Esophagus muscularis mucosa (tissue), 4 donors: ENCODE measurements at regions not wholly inside any gene's neighbourhood (a gene's known extent, or its start where the extent isn't known, plus 50 kb on each side); places are given as distances from the start of the nearest gene placed in this dataset.

ENCODE experiments used
- DNase-seq: peaks from one replicate; pipeline ENCODE4 v3.0.0-alpha.2; 2017; ENCODE audit errors: extremely low spot score
- H3K27ac ChIP-seq, 4 donors: fragments of 200-600 bp; sonication (generic); replicated peaks in 1 of 4; 1 replicate in 3 of 4; 2 replicates in 1 of 4; pipeline ENCODE4 v1.5.1; 2016 to 2019; ENCODE audit warnings: mild to moderate bottlenecking in 1 of 4
- H3K27me3 ChIP-seq, 4 donors: fragments of 200-600 bp; sonication (generic); one replicate each; pipeline versions ENCODE4 v1.5.1 to v1.6.0; 2016 to 2019
- H3K36me3 ChIP-seq, 4 donors: fragments of 200-600 bp; sonication (generic); one replicate each; pipeline ENCODE4 v1.5.1; 2016 to 2019
- H3K4me1 ChIP-seq, 4 donors: fragments of 200-600 bp; sonication (generic); one replicate each; pipeline ENCODE4 v1.5.1; 2016 to 2019
- H3K4me3 ChIP-seq, 4 donors: fragments of 200-600 bp; sonication (generic); 1 replicate in 2 of 4; 2 replicates in 2 of 4; pipeline ENCODE4 v1.5.1; 2016 to 2019; ENCODE audit warnings: mild to moderate bottlenecking in 4 of 4, moderate library complexity in 1 of 4
- H3K9me3 ChIP-seq, 4 donors: fragments of 200-600 bp; sonication (generic); 1 replicate in 3 of 4; 2 replicates in 1 of 4; pipeline ENCODE4 v1.5.1; 2016 to 2019
- EP300 ChIP-seq: sonication (generic); formaldehyde crosslinking; IDR thresholded peaks from one replicate; pipeline ENCODE4 v1.6.1; 2017; ENCODE audit warnings: antibody characterized with exemption
- POLR2A ChIP-seq: fragments of 450-650 bp; IDR thresholded peaks from one replicate; pipeline ENCODE4 v1.6.1; 2017; ENCODE audit warnings: antibody characterized with exemption, moderate library complexity, mild to moderate bottlenecking, low read depth
- POLR2AphosphoS5 ChIP-seq, 2 donors: sonication (generic); formaldehyde crosslinking; IDR thresholded peaks; one replicate each; pipeline ENCODE4 v1.6.1; 2017; ENCODE audit warnings: antibody characterized with exemption in 2 of 2
- WGBS: methylation state at CpG from one replicate; pipeline ENCODE4 v1.1.5; 2018; 5-methylcytosine and 5-hydroxymethylcytosine counted together
- intact Hi-C: fragments of 100-400 bp; cut with DNase I; formaldehyde crosslinking; loops from one replicate; pipeline ENCODE4 v1.15.1; 2023
- TF ChIP-seq, protein P1 (sequence below), 3 experiments: fragments of 200-600 bp in 2 of 3; fragments of 450-650 bp in 1 of 3; sonication (generic) in 2 of 3; IDR thresholded peaks; one replicate each; pipeline ENCODE4 v1.5.1; 2017 to 2019; ENCODE audit warnings: antibody characterized with exemption in 3 of 3, mild to moderate bottlenecking in 2 of 3, moderate library complexity in 1 of 3

GRCh38 chr14:95811813-95812212, 64.8 kb upstream of the TUNAR start:
- DNase-seq, result peak; percentile 60
- Histone ChIP-seq H3K4me3 (no peak overlapping the region), H3K4me1 (no peaks in the 10 kb centered on the region), H3K36me3 (no peaks in the 10 kb centered on the region), H3K27ac (no peak overlapping the region), H3K27me3 (peaks cover 0 to 56% (median 0%) of the 10 kb centered on the region in 4 donors), H3K9me3 (peaks cover 0 to 15% (median 6%) of the 10 kb centered on the region in 4 donors)
- 86% methylated on average over 4 of the region's 4 CpGs for WGBS
- intact Hi-C loops, result no loop called here
- TF ChIP-seq, protein P1, sequence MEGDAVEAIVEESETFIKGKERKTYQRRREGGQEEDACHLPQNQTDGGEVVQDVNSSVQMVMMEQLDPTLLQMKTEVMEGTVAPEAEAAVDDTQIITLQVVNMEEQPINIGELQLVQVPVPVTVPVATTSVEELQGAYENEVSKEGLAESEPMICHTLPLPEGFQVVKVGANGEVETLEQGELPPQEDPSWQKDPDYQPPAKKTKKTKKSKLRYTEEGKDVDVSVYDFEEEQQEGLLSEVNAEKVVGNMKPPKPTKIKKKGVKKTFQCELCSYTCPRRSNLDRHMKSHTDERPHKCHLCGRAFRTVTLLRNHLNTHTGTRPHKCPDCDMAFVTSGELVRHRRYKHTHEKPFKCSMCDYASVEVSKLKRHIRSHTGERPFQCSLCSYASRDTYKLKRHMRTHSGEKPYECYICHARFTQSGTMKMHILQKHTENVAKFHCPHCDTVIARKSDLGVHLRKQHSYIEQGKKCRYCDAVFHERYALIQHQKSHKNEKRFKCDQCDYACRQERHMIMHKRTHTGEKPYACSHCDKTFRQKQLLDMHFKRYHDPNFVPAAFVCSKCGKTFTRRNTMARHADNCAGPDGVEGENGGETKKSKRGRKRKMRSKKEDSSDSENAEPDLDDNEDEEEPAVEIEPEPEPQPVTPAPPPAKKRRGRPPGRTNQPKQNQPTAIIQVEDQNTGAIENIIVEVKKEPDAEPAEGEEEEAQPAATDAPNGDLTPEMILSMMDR (IDR thresholded peaks at IDR 0.05), result no peak
- TF ChIP-seq POLR2A (no peak), POLR2AphosphoS5 (IDR thresholded peaks at IDR 0.05) (no peak), EP300 (no peak)

GRCh38 chr14:95808371-95808770, 68.3 kb upstream of the TUNAR start:
- Histone ChIP-seq H3K27me3 (peaks cover 0 to 22% (median 0%) of the 10 kb centered on the region in 4 donors), H3K4me3 (no peak overlapping the region), H3K27ac (no peak overlapping the region), H3K36me3 (no peaks in the 10 kb centered on the region), H3K9me3 (peaks cover 0 to 37% (median 20%) of the 10 kb centered on the region in 4 donors), H3K4me1 (no peaks in the 10 kb centered on the region)
- TF ChIP-seq, protein P1 (IDR thresholded peaks at IDR 0.05), result no peak
- TF ChIP-seq EP300 (no peak), POLR2A (no peak), POLR2AphosphoS5 (IDR thresholded peaks at IDR 0.05) (no peak)
- peak; percentile 62 for DNase-seq
- intact Hi-C loops, result no loop called here
- 100% methylated on average over 1 of the region's 1 CpG for WGBS

DNA sequence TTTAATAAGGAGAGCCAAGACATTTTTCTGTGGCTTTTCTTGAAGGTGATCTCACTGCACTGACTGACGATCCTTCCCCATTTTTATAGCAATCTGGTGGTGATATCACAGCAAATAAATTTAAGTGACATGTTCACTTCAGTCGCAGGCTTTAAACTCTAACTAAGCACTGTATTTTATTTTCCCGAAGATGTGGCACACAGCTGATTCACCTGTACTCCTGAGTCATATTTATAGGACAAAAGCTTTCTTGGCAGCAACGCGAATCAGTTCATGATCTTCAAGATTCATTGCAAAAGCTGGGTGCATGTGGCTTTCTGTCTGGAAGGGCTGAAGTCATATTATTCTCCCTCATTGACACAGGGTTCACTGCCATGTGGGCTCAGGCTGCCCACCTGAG, 79.8 kb upstream of the TUNAR start:
- H3K9me3 ChIP-seq, result no peaks in the 10 kb centered on the region
- no peak overlapping the region for H3K4me3 ChIP-seq
- DNase-seq, result no peak
- no peaks in the 10 kb centered on the region for H3K4me1 ChIP-seq
- H3K27ac ChIP-seq, result no peak overlapping the region
- no peaks in the 10 kb centered on the region for H3K36me3 ChIP-seq
- intact Hi-C loops, result no loop called here
- WGBS, result 69% methylated on average over 5 of the region's 5 CpGs
- TF ChIP-seq POLR2A, result no peak
- TF ChIP-seq POLR2AphosphoS5 (IDR thresholded peaks at IDR 0.05), result no peak
- TF ChIP-seq, protein P1 (IDR thresholded peaks at IDR 0.05), result no peak
- no peak for TF ChIP-seq EP300
- H3K27me3 ChIP-seq, result peaks cover 0 to 4% (median 0%) of the 10 kb centered on the region in 4 donors

DNA sequence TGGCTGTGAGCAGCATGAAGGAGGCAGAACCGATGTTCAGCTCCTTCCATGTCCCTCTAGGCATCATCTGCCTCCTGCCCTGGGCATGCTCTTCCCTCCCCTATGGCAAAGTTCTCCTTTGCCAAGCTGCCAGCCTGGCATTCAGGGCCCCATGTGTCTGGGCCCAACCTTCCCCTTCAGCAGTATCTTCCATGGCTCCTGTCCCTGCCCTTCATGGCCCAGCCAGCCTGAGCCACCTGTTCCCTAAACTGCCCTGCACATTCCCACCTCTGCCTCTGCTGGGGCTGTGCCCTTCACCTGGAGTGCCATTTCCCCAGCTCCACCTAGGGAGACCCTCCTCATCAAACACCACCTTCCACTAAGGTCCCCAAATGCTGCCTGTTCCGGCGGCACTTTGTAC, 74.0 kb upstream of the TCL1A start:
- H3K4me1 ChIP-seq, result no peaks in the 10 kb centered on the region
- peaks cover 0 to 38% (median 0%) of the 10 kb centered on the region in 4 donors for H3K27me3 ChIP-seq
- no peak overlapping the region for H3K4me3 ChIP-seq
- WGBS, result 94% methylated on average over 3 of the region's 3 CpGs
- no peak for TF ChIP-seq POLR2AphosphoS5 (IDR thresholded peaks at IDR 0.05)
- no peak for TF ChIP-seq EP300
- TF ChIP-seq POLR2A, result no peak
- TF ChIP-seq, protein P1 (IDR thresholded peaks at IDR 0.05), result no peak
- DNase-seq, result no peak
- intact Hi-C loops, result no loop called here
- no peak overlapping the region for H3K27ac ChIP-seq
- no peaks in the 10 kb centered on the region for H3K9me3 ChIP-seq
- H3K36me3 ChIP-seq, result no peaks in the 10 kb centered on the region

DNA sequence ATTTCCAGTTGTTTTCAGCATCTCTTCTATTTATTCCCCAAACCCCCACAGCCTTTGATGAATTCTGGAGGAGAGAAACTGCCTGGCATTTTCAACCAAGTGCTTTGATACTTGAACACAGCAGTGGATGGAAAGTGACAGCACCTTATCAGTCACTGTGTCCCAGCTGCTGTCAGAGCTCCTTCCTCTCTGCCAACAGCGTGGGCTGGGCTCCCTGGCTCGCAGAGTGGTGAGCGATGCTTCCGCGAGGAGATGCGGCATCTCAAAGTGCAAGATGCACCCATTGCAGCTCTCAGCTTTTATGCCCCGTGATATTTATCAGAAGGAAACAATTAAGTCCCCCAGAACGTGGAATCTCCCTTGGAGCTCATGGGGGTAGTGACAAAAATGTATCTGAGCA, 72.6 kb upstream of the TCL1A start:
- no peak for TF ChIP-seq POLR2AphosphoS5 (IDR thresholded peaks at IDR 0.05)
- TF ChIP-seq, protein P1 (IDR thresholded peaks at IDR 0.05), result no peak
- TF ChIP-seq EP300, result no peak
- TF ChIP-seq POLR2A, result no peak
- Histone ChIP-seq H3K9me3 (no peaks in the 10 kb centered on the region), H3K27me3 (peaks cover 0 to 32% (median 0%) of the 10 kb centered on the region in 4 donors), H3K4me3 (no peak overlapping the region), H3K4me1 (no peaks in the 10 kb centered on the region), H3K36me3 (no peaks in the 10 kb centered on the region), H3K27ac (no peak overlapping the region)
- DNase-seq, result no peak
- intact Hi-C loops, result no loop called here
- 66% methylated on average over 8 of the region's 8 CpGs for WGBS
